ENCODE measurements at regions not wholly inside any gene's neighbourhood (a gene's known extent, or its start where the extent isn't known, plus 50 kb on each side); places are given as distances from the start of the nearest gene placed in this dataset.

DNA sequence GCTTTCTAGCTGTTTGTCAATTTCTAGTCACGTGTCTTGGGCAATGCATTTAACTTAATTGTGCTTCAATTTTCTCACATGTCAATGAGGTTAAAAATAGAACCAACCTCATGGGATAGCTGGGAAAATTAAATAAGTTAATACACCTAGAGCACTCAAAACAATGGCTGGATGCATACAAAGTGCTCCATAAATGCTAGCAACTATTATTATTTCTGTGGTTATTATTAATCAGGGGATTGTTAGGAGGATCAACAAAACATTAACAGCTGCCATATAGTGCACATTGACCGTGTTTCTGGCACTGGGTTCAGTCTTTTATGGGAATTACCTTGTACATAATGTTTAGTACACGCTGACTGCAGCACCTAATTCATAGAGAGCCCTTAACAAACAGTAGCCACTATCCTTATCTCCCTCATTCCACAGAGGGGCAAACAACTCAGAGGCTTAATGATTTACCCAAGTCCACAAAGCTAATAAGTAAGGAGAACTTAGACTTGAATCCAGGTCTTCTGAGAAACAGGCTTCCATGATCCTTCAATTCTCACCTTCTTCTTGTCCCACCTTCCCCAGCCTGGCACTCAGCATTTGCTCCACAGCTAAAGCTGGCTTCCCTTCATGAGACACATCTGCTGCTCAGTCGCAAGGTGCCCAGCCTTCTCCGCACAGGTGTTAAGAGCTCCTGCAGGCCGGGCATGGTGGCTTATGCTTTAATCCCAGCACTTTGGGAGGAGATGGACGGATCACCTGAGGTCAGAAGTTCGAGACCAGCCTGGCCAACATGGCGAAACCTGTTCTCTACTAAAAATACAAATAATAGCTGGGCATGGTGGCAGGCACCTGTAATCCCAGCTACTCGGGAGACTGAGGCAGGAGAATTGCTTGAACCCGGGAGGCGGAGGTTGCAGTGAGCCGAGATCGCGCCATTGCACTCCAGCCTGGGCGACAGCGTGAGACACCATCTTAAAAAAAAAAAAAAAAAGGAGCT, 137.4 kb upstream of the ABCA1 start:
- DNase-seq, result no peak

DNA sequence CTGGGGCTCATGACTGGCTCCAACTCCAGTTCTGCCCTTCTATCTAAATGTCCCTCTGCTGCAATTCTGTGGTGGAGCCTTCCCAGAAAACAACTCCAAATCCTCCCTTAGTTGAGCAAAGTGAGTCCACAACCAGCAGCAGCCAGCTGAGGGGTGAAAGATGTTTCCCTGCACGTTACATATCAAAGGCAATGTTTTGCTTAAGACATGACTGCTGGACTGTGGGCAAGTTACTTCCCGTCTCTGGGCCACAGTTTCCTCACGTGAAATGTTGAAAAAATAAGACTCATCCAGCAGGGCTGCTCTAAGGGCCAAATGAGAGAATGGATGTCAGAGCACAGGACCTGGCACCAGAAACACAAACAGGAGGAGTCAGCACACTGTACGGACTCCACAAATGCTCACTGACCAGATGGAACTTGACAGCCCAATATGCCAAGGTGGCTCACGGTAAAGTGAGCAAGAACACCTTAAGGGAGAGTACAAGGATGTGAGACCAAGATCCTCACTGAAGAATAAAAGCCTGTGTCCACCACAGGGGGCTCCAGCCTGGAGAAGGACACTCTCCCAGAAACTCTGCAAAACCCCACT, 138.4 kb upstream of the ABCA1 start:
- no peak for DNase-seq

GRCh38 chr9:105067895-105068580, 140.1 kb upstream of the ABCA1 start:
- no peak for DNase-seq

DNA sequence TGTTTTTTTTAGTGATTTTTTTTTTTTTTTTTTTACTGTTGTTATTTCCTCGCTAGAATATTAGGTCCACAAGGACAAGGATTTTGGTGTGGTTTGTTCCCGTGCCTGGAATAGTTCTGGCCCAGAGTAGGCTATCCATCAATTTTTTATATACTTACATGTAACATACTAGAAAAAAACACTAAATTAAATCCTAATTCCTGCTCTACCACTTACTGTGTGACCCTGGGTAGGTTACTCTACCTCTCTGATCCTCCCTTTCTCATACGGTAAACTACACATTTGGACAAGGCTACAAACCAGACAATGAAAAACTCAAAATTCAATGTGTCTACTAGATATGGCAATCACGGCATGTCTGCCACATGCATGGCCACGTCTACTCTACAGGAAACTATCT, 141.3 kb upstream of the ABCA1 start:
- DNase-seq, result no peak

GRCh38 chr9:105069696-105070095, 141.7 kb upstream of the ABCA1 start:
- DNase-seq, result no peak

DNA sequence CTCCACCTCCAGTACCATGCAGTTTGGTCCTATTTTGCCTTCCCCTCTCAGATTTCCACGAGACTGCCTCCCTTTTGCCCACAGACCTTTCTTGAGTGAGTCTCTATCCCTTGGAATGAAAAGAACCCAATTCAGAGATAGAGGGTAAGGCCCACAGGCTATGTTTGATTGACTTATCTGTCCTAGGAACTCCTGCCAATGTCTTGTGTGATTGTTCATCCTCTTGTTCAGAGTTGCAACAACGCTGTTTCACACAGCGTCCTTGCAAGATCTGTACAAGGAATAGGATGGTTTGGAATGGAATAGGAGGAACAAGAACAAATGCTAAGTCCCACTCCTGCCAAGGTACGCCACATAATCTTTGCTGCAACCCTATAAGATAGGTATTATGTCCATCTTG, 142.2 kb upstream of the ABCA1 start:
- DNase-seq, result no peak

DNA sequence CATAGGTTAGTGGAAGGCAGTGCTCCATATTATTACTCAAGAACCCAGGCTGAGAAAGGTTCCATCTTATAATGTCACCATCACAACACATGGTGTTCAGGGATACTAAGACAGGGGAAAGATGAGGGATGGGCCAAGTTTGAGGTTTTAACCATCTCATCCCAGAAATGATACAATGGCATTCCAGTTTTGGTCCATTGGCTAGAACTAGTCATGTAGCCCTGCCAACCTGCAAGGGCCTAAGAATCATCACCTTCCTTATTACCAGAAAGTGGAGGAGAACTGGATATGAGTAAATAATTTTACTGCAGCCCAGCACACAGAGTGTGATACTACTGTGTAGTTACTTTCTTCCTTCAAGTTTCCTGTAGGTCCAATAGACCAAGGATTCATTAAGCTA, 144.5 kb upstream of the ABCA1 start:
- DNase-seq, result no peak

DNA sequence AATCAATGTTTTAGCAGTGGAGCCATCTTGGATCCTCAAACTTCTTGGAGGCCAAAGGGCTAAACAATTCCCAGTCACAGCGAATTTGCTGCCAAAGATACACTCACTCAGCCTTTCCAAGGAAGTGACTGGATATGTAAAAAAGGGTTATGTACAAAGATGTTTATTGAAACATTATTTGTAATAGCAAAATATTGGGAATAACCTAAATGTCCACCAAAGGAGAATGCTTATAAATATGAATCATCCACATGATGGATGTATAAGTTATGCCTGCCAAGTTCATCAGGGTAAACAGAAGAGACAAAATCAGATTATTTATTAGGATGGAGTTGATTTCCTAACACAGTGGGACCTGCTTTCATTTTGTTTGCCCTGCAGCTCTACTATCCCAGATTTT, 145.2 kb upstream of the ABCA1 start:
- no peak for DNase-seq

- no peak for DNase-seq
These were observed 146.5 kb upstream of the ABCA1 start for GRCh38 chr9:105074491-105074890.

DNA sequence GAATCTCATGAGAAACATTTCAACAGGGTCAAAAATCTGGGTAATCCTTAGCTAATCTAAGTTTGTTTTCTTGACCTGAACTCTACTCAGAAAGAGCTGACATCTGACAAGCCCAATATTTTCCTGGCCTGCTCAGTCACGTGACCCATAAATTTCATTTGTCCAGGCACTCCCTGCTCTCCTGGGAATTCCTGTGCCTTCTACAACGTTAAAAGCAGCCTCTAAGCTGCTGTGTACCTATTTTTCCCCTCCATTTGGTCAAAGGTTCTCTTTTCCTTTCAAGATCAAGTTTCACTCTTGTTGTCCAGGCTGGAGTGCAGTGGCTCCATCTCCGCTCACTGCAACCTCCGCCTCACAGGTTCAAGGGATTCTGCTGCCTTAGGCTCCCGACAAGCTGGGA, 148.8 kb upstream of the ABCA1 start:
- DNase-seq, result no peak

DNA sequence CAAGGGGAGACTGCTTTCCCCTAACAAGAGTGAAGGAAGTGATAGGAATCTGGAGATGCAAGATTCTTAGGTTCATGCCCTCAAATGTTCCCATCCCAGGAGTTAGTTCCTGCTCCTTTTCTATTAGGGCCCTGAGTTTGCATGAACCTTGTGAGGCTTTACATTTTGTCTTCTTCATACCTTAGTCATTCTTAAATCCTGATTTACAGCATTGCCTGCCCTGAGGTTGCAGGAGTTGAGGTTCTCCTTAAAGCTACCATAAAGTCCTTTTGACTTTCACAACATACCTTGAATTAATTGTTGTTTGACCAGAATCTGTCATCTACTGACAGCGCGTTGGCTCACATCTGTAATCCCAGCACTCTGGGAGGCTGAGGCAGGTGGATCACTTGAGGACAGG, 151.5 kb upstream of the ABCA1 start:
- DNase-seq, result no peak

DNA sequence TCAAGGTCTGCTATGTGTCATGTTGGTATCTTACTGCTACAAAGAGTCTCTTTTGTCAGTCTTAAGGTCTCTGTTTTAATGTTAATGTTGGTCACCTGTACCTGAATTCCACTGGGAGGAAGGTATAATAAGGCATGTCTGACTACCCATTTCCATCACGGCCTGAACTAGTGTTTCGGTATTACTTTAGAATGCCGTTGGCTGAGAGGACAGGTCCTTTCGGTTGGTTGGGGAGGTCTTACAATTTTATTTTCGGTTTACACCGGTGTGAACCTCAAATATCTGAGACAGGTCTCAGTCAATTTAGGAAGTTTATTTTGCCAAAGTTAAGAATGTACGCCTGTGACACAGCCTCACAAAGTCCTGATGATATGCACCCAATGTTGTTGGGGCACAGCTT, 154.9 kb upstream of the ABCA1 start:
- DNase-seq, result no peak

- no peak for DNase-seq
These were observed 155.3 kb upstream of the ABCA1 start for GRCh38 chr9:105083256-105083655.

- DNase-seq, result no peak
These were observed 156.2 kb upstream of the SLC44A1 start for GRCh38 chr9:105087910-105088898.

- DNase-seq, result no peak
These were observed 154.6 kb upstream of the SLC44A1 start for GRCh38 chr9:105089874-105090273.

- DNase-seq, result no peak
These were observed 153.3 kb upstream of the SLC44A1 start for GRCh38 chr9:105091004-105091640.

GRCh38 chr9:105093685-105094084, 150.8 kb upstream of the SLC44A1 start:
- no peak for DNase-seq

GRCh38 chr9:105098370-105098769, 146.1 kb upstream of the SLC44A1 start:
- DNase-seq, result no peak

DNA sequence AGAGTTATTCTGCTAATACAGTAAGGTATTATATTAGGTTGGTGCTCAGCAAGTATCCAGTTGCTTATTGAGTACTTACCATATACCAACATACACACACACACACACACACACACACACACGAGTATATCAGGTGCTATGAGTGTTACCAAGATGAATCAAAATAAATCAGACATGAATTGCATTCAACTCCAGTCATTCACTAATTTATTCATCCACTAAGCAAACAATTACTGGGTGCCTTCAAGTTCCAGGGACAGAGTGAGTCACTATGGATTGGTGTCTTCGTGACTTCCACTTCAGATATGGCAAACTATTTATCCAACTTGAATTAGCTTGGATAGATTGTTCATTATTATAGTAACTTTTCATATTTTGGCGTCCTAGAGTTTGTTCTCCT, 140.7 kb upstream of the SLC44A1 start:
- DNase-seq, result no peak

- peak; percentile 42 for DNase-seq
These were observed 130.1 kb upstream of the SLC44A1 start for GRCh38 chr9:105114318-105114717.

DNA sequence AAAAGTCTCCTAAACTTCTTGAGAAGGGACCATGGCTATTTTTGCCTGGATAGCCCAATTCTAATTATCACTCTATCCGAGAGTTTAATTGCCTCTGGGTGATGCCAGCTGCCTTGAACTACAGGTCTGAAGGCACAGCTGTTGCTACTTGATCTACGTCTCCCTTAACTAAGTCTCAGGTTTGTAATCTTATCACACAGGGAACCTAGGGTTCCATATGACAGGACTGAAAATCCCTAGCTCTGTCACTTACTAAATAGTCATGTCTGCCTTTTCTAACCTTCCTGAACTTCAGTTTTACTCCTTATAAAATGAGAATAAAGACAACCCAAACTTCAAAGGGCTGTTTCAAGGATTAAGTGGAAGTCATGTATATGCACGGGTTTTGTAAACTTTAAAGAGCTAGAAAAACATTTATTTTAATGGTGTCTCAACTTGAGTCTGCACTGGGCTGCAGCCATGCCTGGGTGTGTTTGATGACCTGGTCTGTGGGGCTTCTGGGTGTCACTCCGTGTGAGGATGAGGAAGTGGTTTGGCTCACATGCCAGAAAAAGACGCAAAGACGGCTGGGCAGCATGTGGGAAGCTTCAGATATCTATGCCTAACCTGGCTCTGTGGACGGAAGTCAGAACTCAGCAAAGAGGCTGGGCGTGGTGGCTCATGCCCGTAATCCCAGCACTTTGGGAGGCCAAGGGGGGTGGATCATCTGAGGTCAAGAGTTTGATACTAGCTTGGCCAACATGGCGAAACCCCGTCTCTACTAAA, 129.3 kb upstream of the SLC44A1 start:
- DNase-seq, result peak; percentile 36

All from CD4-positive, alpha-beta T cell treated with Interleukin-6 for 4 hours (primary cell).